ENCODE measurements at regions not wholly inside any gene's neighbourhood (a gene's known extent, or its start where the extent isn't known, plus 50 kb on each side); places are given as distances from the start of the nearest gene placed in this dataset.

- no peak for TF ChIP-seq ZBTB40 (IDR thresholded peaks at IDR 0.05; ENCODE audit: borderline replicate concordance)
- TF ChIP-seq RELB (IDR thresholded peaks at IDR 0.05; ENCODE audit: low read depth): no peak
- no peak for TF ChIP-seq JUND (IDR thresholded peaks at IDR 0.05; ENCODE audit: low read depth, low read length)
- no peak for TF ChIP-seq CBFB (IDR thresholded peaks at IDR 0.05; ENCODE audit: low read depth)
- no peak for TF ChIP-seq CHD4 (IDR thresholded peaks at IDR 0.05)
- TF ChIP-seq CEBPB (IDR thresholded peaks at IDR 0.05; ENCODE audit: borderline replicate concordance in 1 of 2, low read depth in 2 of 2, low read length in 2 of 2): no peak
- no peak for TF ChIP-seq KLF5 (IDR thresholded peaks at IDR 0.05; ENCODE audit: partially characterized antibody)
- TF ChIP-seq POU2F2 (IDR thresholded peaks at IDR 0.05; ENCODE audit: borderline replicate concordance, low read depth, low read length): 0 out of 3 replicates have a peak, but pooled peaks have one; percentile 16
- no peak for TF ChIP-seq NR2C1 (IDR thresholded peaks at IDR 0.05)
- TF ChIP-seq USF1 (IDR thresholded peaks at IDR 0.05; ENCODE audit: borderline replicate concordance, extremely low read length, insufficient read depth, low read depth, low read length): no peak
- no peak for TF ChIP-seq IKZF2 (IDR thresholded peaks at IDR 0.05)
- no peak for TF ChIP-seq POLR2AphosphoS5 (IDR thresholded peaks at IDR 0.05; ENCODE audit: low read length)
- no peak for TF ChIP-seq CBX5 (IDR thresholded peaks at IDR 0.05; ENCODE audit: low read depth)
- no peak for TF ChIP-seq SIX5 (IDR thresholded peaks at IDR 0.05; ENCODE audit: low read depth, low read length, severe bottlenecking)
- TF ChIP-seq CTCF (IDR thresholded peaks at IDR 0.05 in 2 of 3, conservative IDR thresholded peaks at IDR 0.05 in 1 of 3; ENCODE audit: control insufficient read depth in 2 of 3, extremely low read depth in 1 of 3, insufficient read depth in 1 of 3, low read depth in 3 of 3, low read length in 3 of 3): no peak
- TF ChIP-seq ZNF592 (IDR thresholded peaks at IDR 0.05): no peak
- TF ChIP-seq ATF7 (IDR thresholded peaks at IDR 0.05; ENCODE audit: low read depth): 0 out of 2 replicates have a peak, but pooled peaks have one; percentile 13
- no peak for TF ChIP-seq ZZZ3 (IDR thresholded peaks at IDR 0.05; ENCODE audit: control insufficient read depth, insufficient read length, low read depth)
Observed at GRCh38 chr4:84032372-84032771, 466.7 kb downstream of the NKX6-1 start (continued).
